ENCODE measurements at regions not wholly inside any gene's neighbourhood (a gene's known extent, or its start where the extent isn't known, plus 50 kb on each side); places are given as distances from the start of the nearest gene placed in this dataset.

- TF ChIP-seq POLR2A (IDR thresholded peaks at IDR 0.05; ENCODE audit: low read length) = no peak
- TF ChIP-seq KDM5A (IDR thresholded peaks at IDR 0.05) = no peak
- no peak for TF ChIP-seq CTCF (IDR thresholded peaks at IDR 0.05)
- TF ChIP-seq CBX8 (IDR thresholded peaks at IDR 0.05) = no peak
- TF ChIP-seq JUNB (IDR thresholded peaks at IDR 0.05) = no peak
- no peak for TF ChIP-seq USF2 (IDR thresholded peaks at IDR 0.05)
- TF ChIP-seq E2F6 (IDR thresholded peaks at IDR 0.05; ENCODE audit: borderline replicate concordance, low read depth) = no peak
- no peak for TF ChIP-seq NR3C1 (IDR thresholded peaks at IDR 0.05)
- no peak for TF ChIP-seq CEBPB (IDR thresholded peaks at IDR 0.05)
- no peak for TF ChIP-seq SMC3 (IDR thresholded peaks at IDR 0.05)
Observed at GRCh38 chr6:134575221-134575620, 257.3 kb upstream of the SGK1 start.
